ENCODE measurements at regions not wholly inside any gene's neighbourhood (a gene's known extent, or its start where the extent isn't known, plus 50 kb on each side); places are given as distances from the start of the nearest gene placed in this dataset.

GRCh38 chr14:49464885-49465284 is 121.3 kb downstream of the RPS29 start:
- peak; percentile 40; the same call in 1 of the 2 replicates for TF ChIP-seq CTCF (IDR thresholded peaks at IDR 0.05; ENCODE audit: low read depth, low read length)
- DNase-seq, result peak; percentile 14
- Histone ChIP-seq H3K36me3 (no peaks in the 10 kb centered on the region), H3K27me3 (ENCODE audit: insufficient read depth, low read depth, severe bottlenecking) (no peaks in the 10 kb centered on the region), H3K9me3 (ENCODE audit: severe bottlenecking) (no peaks in the 10 kb centered on the region), H3K27ac (no peak overlapping the region), H3K4me3 (ENCODE audit: low read depth, low read length) (no peak overlapping the region)

GRCh38 chr14:49463146-49463545 is 123.0 kb downstream of the RPS29 start:
- no peak for DNase-seq
- TF ChIP-seq CTCF (IDR thresholded peaks at IDR 0.05; ENCODE audit: low read depth, low read length), result no peak
- Histone ChIP-seq H3K27me3 (ENCODE audit: insufficient read depth, low read depth, severe bottlenecking) (no peaks in the 10 kb centered on the region), H3K9me3 (ENCODE audit: severe bottlenecking) (no peaks in the 10 kb centered on the region), H3K4me3 (ENCODE audit: low read depth, low read length) (no peak overlapping the region), H3K36me3 (no peaks in the 10 kb centered on the region), H3K27ac (no peak overlapping the region)

GRCh38 chr14:49461529-49462401 is 124.4 kb downstream of the RPS29 start:
- peak; percentile 38 for TF ChIP-seq CTCF (IDR thresholded peaks at IDR 0.05; ENCODE audit: low read depth, low read length)
- DNase-seq, result peak; percentile 51
- no peaks in the 10 kb centered on the region for H3K27me3 ChIP-seq (ENCODE audit: insufficient read depth, low read depth, severe bottlenecking)
- no peaks in the 10 kb centered on the region for H3K9me3 ChIP-seq (ENCODE audit: severe bottlenecking)
- no peaks in the 10 kb centered on the region for H3K36me3 ChIP-seq
- no peak overlapping the region for H3K4me3 ChIP-seq (ENCODE audit: low read depth, low read length)
- no peak overlapping the region for H3K27ac ChIP-seq

- H3K4me3 ChIP-seq (ENCODE audit: low read depth, low read length), result no peak overlapping the region
- H3K27ac ChIP-seq, result no peak overlapping the region
- H3K27me3 ChIP-seq (ENCODE audit: insufficient read depth, low read depth, severe bottlenecking), result no peaks in the 10 kb centered on the region
- no peaks in the 10 kb centered on the region for H3K9me3 ChIP-seq (ENCODE audit: severe bottlenecking)
- no peaks in the 10 kb centered on the region for H3K36me3 ChIP-seq
- no peak for TF ChIP-seq CTCF (IDR thresholded peaks at IDR 0.05; ENCODE audit: low read depth, low read length)
- no peak for DNase-seq
These were observed 125.5 kb downstream of the RPS29 start for GRCh38 chr14:49460662-49461061.

GRCh38 chr14:49456589-49456988 is 129.6 kb downstream of the RPS29 start:
- Histone ChIP-seq H3K27me3 (ENCODE audit: insufficient read depth, low read depth, severe bottlenecking) (no peaks in the 10 kb centered on the region), H3K4me3 (ENCODE audit: low read depth, low read length) (no peak overlapping the region)
- TF ChIP-seq CTCF (IDR thresholded peaks at IDR 0.05; ENCODE audit: low read depth, low read length), result no peak

More at GRCh38 chr14:49456589-49456988, 129.6 kb downstream of the RPS29 start:
- Histone ChIP-seq H3K9me3 (ENCODE audit: severe bottlenecking) (no peaks in the 10 kb centered on the region), H3K27ac (no peak overlapping the region), H3K36me3 (no peaks in the 10 kb centered on the region)
- DNase-seq, result no peak
